CD4-positive, alpha-beta T cell treated with Interleukin-17A for 4 hours (primary cell): ENCODE measurements at regions not wholly inside any gene's neighbourhood (a gene's known extent, or its start where the extent isn't known, plus 50 kb on each side); places are given as distances from the start of the nearest gene placed in this dataset.

ENCODE experiments used
- DNase-seq: peaks from one replicate; pipeline ENCODE4 v3.0.0-alpha.2; 2020; ENCODE audit warnings: mixed read lengths

- DNase-seq: no peak
Measured at GRCh38 chr18:57915865-57916582, 112.9 kb upstream of the ATP8B1 start.

GRCh38 chr18:57915248-57915647, 112.1 kb upstream of the ATP8B1 start:
- DNase-seq: no peak

GRCh38 chr18:57913686-57914085, 110.6 kb upstream of the ATP8B1 start:
- no peak for DNase-seq

- no peak for DNase-seq
Measured at GRCh38 chr18:57910817-57911216, 107.7 kb upstream of the ATP8B1 start.

GRCh38 chr18:57910134-57910533, 107.0 kb upstream of the ATP8B1 start:
- no peak for DNase-seq

GRCh38 chr18:57909620-57910019, 106.5 kb upstream of the ATP8B1 start:
- no peak for DNase-seq

- DNase-seq: no peak
Measured at GRCh38 chr18:57908092-57908491, 105.0 kb upstream of the ATP8B1 start.

- DNase-seq: no peak
Measured at GRCh38 chr18:57907550-57907949, 104.4 kb upstream of the ATP8B1 start.

GRCh38 chr18:57906852-57907251, 103.7 kb upstream of the ATP8B1 start:
- DNase-seq: no peak

GRCh38 chr18:57904535-57904934, 101.4 kb upstream of the ATP8B1 start:
- no peak for DNase-seq

GRCh38 chr18:57902721-57903120, 99.6 kb upstream of the ATP8B1 start:
- no peak for DNase-seq

- no peak for DNase-seq
Measured at GRCh38 chr18:57901825-57902589, 98.9 kb upstream of the ATP8B1 start.

GRCh38 chr18:57900906-57901435, 97.9 kb upstream of the ATP8B1 start:
- no peak for DNase-seq

- no peak for DNase-seq
Measured at GRCh38 chr18:57898506-57899124, 95.5 kb upstream of the ATP8B1 start.

- no peak for DNase-seq
Measured at GRCh38 chr18:57895182-57895581, 92.1 kb upstream of the ATP8B1 start.

GRCh38 chr18:57891707-57892391, 88.7 kb upstream of the ATP8B1 start:
- DNase-seq: no peak

GRCh38 chr18:57890266-57890665, 87.2 kb upstream of the ATP8B1 start:
- DNase-seq: no peak

- no peak for DNase-seq
Measured at GRCh38 chr18:57889841-57890240, 86.7 kb upstream of the ATP8B1 start.

GRCh38 chr18:57887543-57888383, 84.6 kb upstream of the ATP8B1 start:
- no peak for DNase-seq

GRCh38 chr18:57885931-57886330, 82.8 kb upstream of the ATP8B1 start:
- no peak for DNase-seq

- no peak for DNase-seq
Measured at GRCh38 chr18:57882465-57882864, 79.3 kb upstream of the ATP8B1 start.

- DNase-seq: peak; percentile 61
Measured at GRCh38 chr18:57881818-57882413, 78.8 kb upstream of the ATP8B1 start.
